Astrocyte (in vitro differentiated cells and primary cell): ENCODE measurements at regions not wholly inside any gene's neighbourhood (a gene's known extent, or its start where the extent isn't known, plus 50 kb on each side); places are given as distances from the start of the nearest gene placed in this dataset.

Experiments used
- DNase-seq: peaks from one replicate; pipeline ENCODE4 v3.0.0-alpha.2; 2010; ENCODE audit warnings: low read depth
- FAIRE-seq: peaks from 2 replicates; lab custom pipeline; 2011; peaks lifted over from hg19 to GRCh38; lab: Jason Lieb, UNC
- H2AFZ ChIP-seq: 2 replicates; pipeline ENCODE4 v1.6.0; 2012; ENCODE audit warnings: low read depth, low read length, inconsistent platforms
- H3K27ac ChIP-seq: 2 replicates; pipeline ENCODE4 v1.5.1; 2011; ENCODE audit warnings: low read depth, low read length, inconsistent platforms
- H3K27me3 ChIP-seq: 2 replicates; pipeline ENCODE4 v1.6.0; 2011; ENCODE audit warnings: low read length, inconsistent platforms; ENCODE audit not compliant: insufficient read depth
- H3K36me3 ChIP-seq: 2 replicates; pipeline ENCODE4 v1.5.1; 2011; ENCODE audit warnings: low read length, inconsistent platforms; ENCODE audit not compliant: insufficient read depth
- H3K4me1 ChIP-seq: 2 replicates; pipeline ENCODE4 v1.5.1; 2011; ENCODE audit warnings: low read length, inconsistent platforms; ENCODE audit not compliant: insufficient read depth
- H3K4me2 ChIP-seq: 2 replicates; pipeline ENCODE4 v1.6.0; 2012; ENCODE audit warnings: low read length, inconsistent platforms
- H3K4me3 ChIP-seq: 2 replicates; pipeline ENCODE4 v1.5.1; 2011; ENCODE audit warnings: low read depth, mild to moderate bottlenecking, low read length, inconsistent platforms; ENCODE audit not compliant: insufficient read depth
- H3K79me2 ChIP-seq: 2 replicates; pipeline ENCODE4 v1.6.0; 2012; ENCODE audit warnings: mild to moderate bottlenecking, low read length, inconsistent platforms; ENCODE audit not compliant: insufficient read depth
- H3K9ac ChIP-seq: 2 replicates; pipeline ENCODE4 v1.6.0; 2012; ENCODE audit warnings: mild to moderate bottlenecking, low read length, inconsistent platforms
- H3K9me3 ChIP-seq: 2 replicates; pipeline ENCODE4 v1.5.1; 2012; ENCODE audit warnings: low read depth, mild to moderate bottlenecking, low read length, inconsistent platforms; ENCODE audit not compliant: insufficient read depth
- H4K20me1 ChIP-seq: 2 replicates; pipeline ENCODE4 v1.6.0; 2012; ENCODE audit warnings: low read length, inconsistent platforms; ENCODE audit not compliant: insufficient read depth
- H3K27ac Mint-ChIP-seq: one replicate; pipeline ENCODE4 v1.8.0; 2021; ENCODE audit warnings: mild to moderate bottlenecking, mixed read lengths; ENCODE audit not compliant: unreplicated experiment
- H3K27me3 Mint-ChIP-seq: one replicate; pipeline ENCODE4 v1.8.0; 2021; ENCODE audit warnings: low read depth, mixed read lengths; ENCODE audit not compliant: unreplicated experiment
- H3K36me3 Mint-ChIP-seq: one replicate; pipeline ENCODE4 v1.8.0; 2021; ENCODE audit warnings: low read depth, mixed read lengths; ENCODE audit not compliant: unreplicated experiment
- H3K4me1 Mint-ChIP-seq: one replicate; pipeline ENCODE4 v1.8.0; 2021; ENCODE audit warnings: low read depth, mixed read lengths; ENCODE audit not compliant: unreplicated experiment
- H3K4me3 Mint-ChIP-seq: one replicate; pipeline ENCODE4 v1.8.0; 2021; ENCODE audit warnings: mild to moderate bottlenecking, moderate library complexity, mixed read lengths; ENCODE audit not compliant: unreplicated experiment
- H3K9me3 Mint-ChIP-seq: one replicate; pipeline ENCODE4 v1.8.0; 2021; ENCODE audit warnings: mild to moderate bottlenecking, mixed read lengths; ENCODE audit not compliant: unreplicated experiment
- CTCF ChIP-seq: IDR thresholded peaks from 2 replicates; pipeline ENCODE4 v1.5.1; 2011; ENCODE audit warnings: low read depth, mild to moderate bottlenecking, inconsistent platforms, low read length, moderate library complexity; ENCODE audit not compliant: insufficient read depth
- EZH2 ChIP-seq: IDR thresholded peaks from 2 replicates; pipeline ENCODE4 v1.6.1; 2012; ENCODE audit warnings: mild to moderate bottlenecking, low read length, inconsistent platforms; ENCODE audit not compliant: insufficient read depth

- Histone ChIP-seq H3K79me2 (no peaks in the 10 kb centered on the region), H3K36me3 (no peaks in the 10 kb centered on the region), H3K9me3 (no peaks in the 10 kb centered on the region), H3K4me2 (no peak overlapping the region), H3K4me3 (no peak overlapping the region), H3K27me3 (no peaks in the 10 kb centered on the region), H3K9ac (no peak overlapping the region), H3K4me1 (no peaks in the 10 kb centered on the region), H2AFZ (peak overlapping the region; percentile 1), H3K27ac (no peak overlapping the region), H4K20me1 (no peaks in the 10 kb centered on the region)
- no peak for TF ChIP-seq CTCF
- TF ChIP-seq EZH2 = no peak
- no peaks in the 10 kb centered on the region for H3K4me1 Mint-ChIP-seq
- H3K27me3 Mint-ChIP-seq = no peaks in the 10 kb centered on the region
- DNase-seq = no peak
- no peak overlapping the region for H3K27ac Mint-ChIP-seq
- FAIRE-seq = no peak
- H3K9me3 Mint-ChIP-seq = peaks cover 3% of the 10 kb centered on the region
- H3K36me3 Mint-ChIP-seq = no peaks in the 10 kb centered on the region
- H3K4me3 Mint-ChIP-seq = no peak overlapping the region
Measured at GRCh38 chr6:67501755-67502154, 1133.3 kb upstream of the ADGRB3 start.

- H3K27ac ChIP-seq = no peak overlapping the region
- H2AFZ ChIP-seq = no peak overlapping the region
- Mint-ChIP-seq H3K4me3 (no peak overlapping the region), H3K27me3 (no peaks in the 10 kb centered on the region), H3K4me1 (no peaks in the 10 kb centered on the region), H3K27ac (no peak overlapping the region), H3K36me3 (no peaks in the 10 kb centered on the region), H3K9me3 (peaks cover 3% of the 10 kb centered on the region)
- H3K27me3 ChIP-seq = no peaks in the 10 kb centered on the region
- H3K4me2 ChIP-seq = no peak overlapping the region
- H3K9me3 ChIP-seq = no peaks in the 10 kb centered on the region
- no peak for DNase-seq
- no peak for TF ChIP-seq EZH2
- TF ChIP-seq CTCF = no peak
- no peak for FAIRE-seq
- H4K20me1 ChIP-seq = no peaks in the 10 kb centered on the region
- H3K9ac ChIP-seq = no peak overlapping the region
- H3K4me3 ChIP-seq = no peak overlapping the region
- no peaks in the 10 kb centered on the region for H3K4me1 ChIP-seq
- H3K79me2 ChIP-seq = no peaks in the 10 kb centered on the region
- H3K36me3 ChIP-seq = no peaks in the 10 kb centered on the region
Measured at GRCh38 chr6:67497749-67498148, 1137.3 kb upstream of the ADGRB3 start.

GRCh38 chr6:67496191-67496590 is 1138.9 kb upstream of the ADGRB3 start:
- no peak overlapping the region for H3K4me3 Mint-ChIP-seq
- FAIRE-seq = no peak

More at GRCh38 chr6:67496191-67496590, 1138.9 kb upstream of the ADGRB3 start:
- Histone ChIP-seq H3K9ac (no peak overlapping the region), H3K4me3 (no peak overlapping the region), H3K27ac (no peak overlapping the region), H2AFZ (no peak overlapping the region), H3K9me3 (no peaks in the 10 kb centered on the region), H3K4me1 (no peaks in the 10 kb centered on the region), H3K36me3 (no peaks in the 10 kb centered on the region), H3K27me3 (no peaks in the 10 kb centered on the region), H3K79me2 (no peaks in the 10 kb centered on the region), H3K4me2 (no peak overlapping the region), H4K20me1 (no peaks in the 10 kb centered on the region)
- TF ChIP-seq CTCF = no peak
- no peak for TF ChIP-seq EZH2
- no peaks in the 10 kb centered on the region for H3K4me1 Mint-ChIP-seq
- DNase-seq = no peak
- no peak overlapping the region for H3K27ac Mint-ChIP-seq
- H3K27me3 Mint-ChIP-seq = no peaks in the 10 kb centered on the region
- H3K36me3 Mint-ChIP-seq = no peaks in the 10 kb centered on the region
- peaks cover 3% of the 10 kb centered on the region for H3K9me3 Mint-ChIP-seq
